ENCODE measurements at regions not wholly inside any gene's neighbourhood (a gene's known extent, or its start where the extent isn't known, plus 50 kb on each side); places are given as distances from the start of the nearest gene placed in this dataset.
A peak's percentile ranks its signal among the peaks of the same experiment; 100 is the strongest.

- no peak for DNase-seq (ENCODE audit: low spot score)
Observed at GRCh38 chr9:129240581-129241211, 62.6 kb upstream of the IER5L start.

DNA sequence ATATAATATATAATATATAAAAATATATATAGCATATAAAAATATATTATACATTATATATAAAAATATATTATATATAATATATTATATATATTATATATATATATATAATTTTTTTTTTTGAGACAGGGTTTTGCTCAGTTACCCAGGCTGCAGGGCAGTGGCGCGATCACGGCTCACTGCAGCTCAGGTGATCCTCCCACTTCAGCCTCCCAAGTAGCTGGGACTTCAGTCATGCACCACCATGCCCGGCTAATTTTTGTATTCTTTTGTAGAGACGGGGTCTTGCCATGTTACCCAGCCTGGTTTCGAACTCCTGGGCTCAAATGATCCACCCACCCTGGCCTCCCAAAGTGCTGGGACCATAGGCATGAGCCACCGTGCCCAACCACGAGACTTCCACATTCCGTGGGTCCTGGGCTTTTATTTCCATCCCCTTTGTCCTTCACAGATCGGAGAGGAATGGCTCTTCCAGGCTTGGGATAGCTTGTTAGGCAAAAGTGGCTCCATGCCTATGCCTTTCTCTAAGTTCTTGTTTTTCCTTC is 62.0 kb upstream of the IER5L start:
- DNase-seq (ENCODE audit: low spot score), result no peak

DNA sequence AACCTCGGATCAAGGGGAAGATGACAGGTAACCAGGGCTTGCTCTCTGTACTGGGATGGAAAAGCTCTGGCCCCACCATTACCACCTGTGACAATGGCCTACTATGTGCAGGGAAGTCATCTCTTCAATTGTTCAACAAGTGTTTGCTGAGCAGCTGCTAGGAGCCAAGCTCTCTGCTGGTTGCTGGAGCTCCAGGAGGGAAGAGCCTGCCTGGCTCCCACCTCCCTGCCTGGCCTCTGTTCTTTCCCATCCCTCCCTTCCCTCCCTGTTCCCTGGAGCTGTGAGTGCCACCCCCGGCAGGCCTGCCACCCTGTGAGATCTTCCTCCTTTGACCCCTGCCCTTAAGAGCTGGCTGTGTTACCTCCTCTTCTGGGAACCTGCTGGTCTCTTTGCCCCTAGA is 59.7 kb upstream of the IER5L start:
- no peak for DNase-seq (ENCODE audit: low spot score)

DNA sequence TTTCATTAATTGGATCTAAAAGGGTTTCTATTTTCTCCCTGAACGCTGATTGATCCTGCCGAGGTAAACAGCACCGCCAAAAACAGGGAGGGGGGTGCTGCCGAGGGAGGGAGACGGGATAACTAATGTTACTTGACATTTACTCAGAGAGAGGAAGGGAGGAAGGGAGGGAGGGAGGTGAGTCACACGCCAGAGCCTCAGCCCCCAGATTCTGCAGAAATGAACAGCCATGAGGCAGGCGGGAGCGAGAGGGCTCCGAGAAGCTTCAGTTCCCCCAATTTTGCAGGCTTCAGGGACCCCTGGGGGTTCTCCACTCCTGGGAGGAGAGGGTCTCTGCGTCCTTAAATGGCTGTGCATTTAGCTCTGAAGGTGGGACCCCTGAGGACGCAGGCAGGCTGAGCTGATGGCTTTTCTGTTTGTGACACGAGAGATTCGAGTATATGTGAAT is 59.1 kb upstream of the IER5L start:
- DNase-seq (ENCODE audit: low spot score), result peak; percentile 64

DNA sequence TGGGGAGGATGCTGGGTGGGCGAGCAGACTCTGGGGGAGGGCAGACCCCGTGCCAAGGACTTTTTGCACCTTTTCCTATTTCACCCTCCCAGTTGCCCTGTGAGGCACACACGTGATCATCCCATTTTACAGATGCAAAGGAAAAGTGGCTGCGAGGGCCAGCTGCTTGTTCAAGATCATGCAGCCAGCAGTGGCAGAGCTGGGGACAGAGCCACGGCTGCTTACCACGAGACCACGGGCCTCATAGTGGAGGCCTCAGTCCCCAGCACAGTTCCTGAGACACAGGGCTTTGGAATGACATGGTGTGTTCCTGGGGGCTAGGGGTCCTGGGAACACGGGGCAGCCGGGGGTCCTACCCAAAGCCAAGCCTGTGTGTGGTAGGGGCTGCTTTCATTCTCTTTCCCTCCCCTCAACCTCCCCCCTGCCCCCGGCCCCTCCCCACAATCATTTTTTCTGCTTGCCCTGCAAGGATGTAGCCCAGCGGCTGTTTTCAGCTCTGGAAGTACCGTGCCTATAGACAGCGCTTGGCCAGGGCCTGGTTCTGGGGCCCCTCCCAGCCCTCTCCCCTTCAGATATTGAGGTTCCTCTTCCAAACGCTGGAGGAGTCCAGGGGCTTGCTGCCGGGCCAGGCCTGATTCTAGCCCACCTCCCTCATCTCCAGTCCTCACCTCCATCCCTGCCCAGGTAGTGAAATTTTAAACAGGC is 58.5 kb upstream of the IER5L start:
- DNase-seq (ENCODE audit: low spot score), result no peak

DNA sequence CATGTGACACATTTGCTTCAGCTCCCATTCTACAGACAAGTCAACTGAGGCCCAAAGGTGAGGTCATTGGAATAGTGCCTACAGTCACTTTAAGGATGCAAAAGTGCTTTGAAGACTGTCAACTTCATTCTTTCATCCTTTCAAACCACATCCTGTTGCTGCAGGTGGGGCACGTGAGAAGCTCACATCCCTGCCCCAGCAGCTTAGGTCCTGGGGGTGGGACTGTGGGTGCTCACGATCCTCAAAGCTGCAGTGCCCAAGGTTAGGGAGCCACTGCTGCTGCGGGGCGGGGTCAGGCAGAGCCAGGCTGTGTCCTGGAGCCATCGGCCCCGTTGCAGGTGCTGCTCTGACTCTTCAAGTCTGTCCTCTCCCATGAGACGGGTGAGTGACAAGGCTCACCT is 57.9 kb upstream of the IER5L start:
- peak; percentile 68 for DNase-seq (ENCODE audit: low spot score)

DNA sequence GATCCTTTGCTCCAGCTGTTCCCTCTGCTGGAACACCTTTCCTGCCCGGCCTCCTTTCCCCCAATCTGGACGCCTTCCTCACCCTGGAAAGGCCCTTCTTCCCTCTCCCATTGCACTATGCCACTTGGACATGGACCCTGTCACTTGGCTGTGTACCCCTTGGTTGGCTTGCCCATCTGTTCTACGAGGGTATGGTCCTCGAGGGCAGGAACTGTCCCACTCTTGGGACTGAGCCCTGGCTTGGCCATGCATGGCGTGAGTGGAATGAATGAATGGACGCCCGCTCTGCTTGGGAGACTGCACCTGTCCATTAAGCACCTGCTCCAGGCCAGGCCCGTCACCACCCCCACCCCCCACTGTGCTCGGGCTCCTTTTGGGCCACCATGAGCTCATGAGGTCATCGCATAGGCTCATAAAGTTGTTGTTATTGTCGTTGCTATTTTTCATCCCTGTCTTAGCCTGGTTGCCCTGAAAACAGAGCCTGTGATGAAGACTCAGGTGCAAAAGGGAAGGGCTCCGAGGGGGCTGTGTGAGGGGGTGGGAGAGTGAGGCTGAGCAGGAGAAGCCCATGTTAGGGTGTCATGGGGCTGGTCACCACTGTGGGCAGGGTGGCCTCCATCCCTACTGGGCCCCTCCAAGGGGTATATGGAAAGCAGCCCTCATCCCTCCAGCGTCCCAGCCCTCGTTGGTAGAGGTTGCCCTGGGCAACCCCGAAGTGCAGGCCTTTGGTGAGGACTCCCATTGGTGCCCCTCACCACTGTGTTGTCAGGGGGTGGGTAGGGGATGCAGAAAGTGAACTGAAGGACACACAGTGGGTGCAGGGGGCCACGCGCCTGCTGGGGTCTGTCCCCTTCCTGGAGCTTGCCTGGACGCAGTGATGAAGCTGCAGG is 57.2 kb upstream of the IER5L start:
- DNase-seq (ENCODE audit: low spot score), result no peak

- no peak for DNase-seq (ENCODE audit: low spot score)
Observed at GRCh38 chr9:129234491-129234890, 56.4 kb upstream of the IER5L start.

- DNase-seq (ENCODE audit: low spot score), result no peak
Observed at GRCh38 chr9:129232839-129233591, 55.0 kb upstream of the IER5L start.

- DNase-seq (ENCODE audit: low spot score), result no peak
Observed at GRCh38 chr9:129231759-129232158, 53.7 kb upstream of the IER5L start.

- no peak for DNase-seq (ENCODE audit: low spot score)
Observed at GRCh38 chr9:129231022-129231739, 53.1 kb upstream of the IER5L start.

DNA sequence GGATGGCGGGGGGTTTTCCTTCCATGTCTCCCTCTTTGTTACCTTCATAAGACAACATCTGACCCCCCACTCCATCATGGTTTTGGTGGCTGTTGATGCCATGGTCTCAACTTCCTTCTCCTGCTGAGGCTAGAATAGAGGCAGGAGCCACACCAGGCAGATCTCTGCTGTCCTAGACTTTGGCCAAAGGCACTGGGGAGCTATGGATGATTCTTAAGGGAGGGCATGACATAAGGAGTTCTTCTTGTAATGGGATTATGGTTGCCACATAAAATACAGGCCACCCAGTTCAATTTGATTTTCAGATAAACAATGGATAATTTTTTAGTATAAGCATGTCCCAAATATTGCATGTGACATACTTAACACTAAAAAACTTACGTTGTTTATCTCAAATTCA is 52.2 kb upstream of the IER5L start:
- DNase-seq (ENCODE audit: low spot score), result no peak
